ENCODE measurements at regions not wholly inside any gene's neighbourhood (a gene's known extent, or its start where the extent isn't known, plus 50 kb on each side); places are given as distances from the start of the nearest gene placed in this dataset.

DNA sequence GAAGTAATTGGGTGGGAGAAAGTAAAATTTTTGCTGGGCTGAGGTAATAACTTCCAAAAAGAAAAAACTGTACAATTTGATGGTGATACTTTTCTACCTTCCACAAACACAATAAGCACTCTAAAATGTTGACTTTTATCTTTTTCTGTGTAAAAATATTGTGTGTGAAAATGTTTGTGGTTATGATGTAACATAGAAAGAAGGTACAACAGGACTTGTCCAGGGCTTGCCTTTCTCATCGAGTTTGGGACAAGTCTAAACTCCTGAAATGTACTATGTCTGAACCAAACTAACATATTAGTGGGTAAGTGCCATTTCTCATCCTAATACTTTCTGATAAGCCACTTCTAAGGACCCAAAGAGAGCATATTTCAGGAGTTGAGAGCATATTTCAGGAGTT lies 174.2 kb upstream of the PDGFD start:
- TF ChIP-seq EZH2 (IDR thresholded peaks at IDR 0.05; ENCODE audit: low read length) = no peak
- TF ChIP-seq, protein P1, sequence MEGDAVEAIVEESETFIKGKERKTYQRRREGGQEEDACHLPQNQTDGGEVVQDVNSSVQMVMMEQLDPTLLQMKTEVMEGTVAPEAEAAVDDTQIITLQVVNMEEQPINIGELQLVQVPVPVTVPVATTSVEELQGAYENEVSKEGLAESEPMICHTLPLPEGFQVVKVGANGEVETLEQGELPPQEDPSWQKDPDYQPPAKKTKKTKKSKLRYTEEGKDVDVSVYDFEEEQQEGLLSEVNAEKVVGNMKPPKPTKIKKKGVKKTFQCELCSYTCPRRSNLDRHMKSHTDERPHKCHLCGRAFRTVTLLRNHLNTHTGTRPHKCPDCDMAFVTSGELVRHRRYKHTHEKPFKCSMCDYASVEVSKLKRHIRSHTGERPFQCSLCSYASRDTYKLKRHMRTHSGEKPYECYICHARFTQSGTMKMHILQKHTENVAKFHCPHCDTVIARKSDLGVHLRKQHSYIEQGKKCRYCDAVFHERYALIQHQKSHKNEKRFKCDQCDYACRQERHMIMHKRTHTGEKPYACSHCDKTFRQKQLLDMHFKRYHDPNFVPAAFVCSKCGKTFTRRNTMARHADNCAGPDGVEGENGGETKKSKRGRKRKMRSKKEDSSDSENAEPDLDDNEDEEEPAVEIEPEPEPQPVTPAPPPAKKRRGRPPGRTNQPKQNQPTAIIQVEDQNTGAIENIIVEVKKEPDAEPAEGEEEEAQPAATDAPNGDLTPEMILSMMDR (optimal IDR thresholded peaks at IDR 0.05 in 1 of 3, IDR thresholded peaks at IDR 0.05 in 1 of 3, conservative IDR thresholded peaks at IDR 0.05 in 1 of 3; ENCODE audit: extremely low read depth in 1 of 3, insufficient read depth in 2 of 3, low read length in 3 of 3) = no peak
